GM23338 (cell line): ENCODE measurements at regions not wholly inside any gene's neighbourhood (a gene's known extent, or its start where the extent isn't known, plus 50 kb on each side); places are given as distances from the start of the nearest gene placed in this dataset.

Experiments
- ATAC-seq: fragments of 200-7000 bp; cut with Tn5 transposase; 3 replicates; pipeline ENCODE4 v1.9.1; 2020
- DNase-seq: peaks from one replicate; pipeline ENCODE4 v3.0.0-alpha.2; 2015; ENCODE audit warnings: low spot score
- H2AFZ ChIP-seq: fragments of 200-600 bp; sonication (generic); 2 replicates; pipeline ENCODE4 v1.8.0; 2016; ENCODE audit warnings: antibody characterized with exemption, mild to moderate bottlenecking, moderate library complexity
- H3F3A ChIP-seq: fragments of 200-600 bp; sonication (generic); replicated peaks from 2 replicates; pipeline ENCODE4 v1.8.0; 2017; ENCODE audit warnings: antibody characterized with exemption, mixed run types, low read depth
- H3K27ac ChIP-seq: fragments of 200-600 bp; sonication (generic); 2 replicates; pipeline ENCODE4 v1.6.1; 2016; ENCODE audit warnings: low read depth
- H3K27me3 ChIP-seq: fragments of 200-600 bp; sonication (generic); 2 replicates; pipeline ENCODE4 v1.8.0; 2016; ENCODE audit warnings: mild to moderate bottlenecking, mixed run types, moderate library complexity; ENCODE audit not compliant: insufficient read depth
- H3K36me3 ChIP-seq: fragments of 200-600 bp; sonication (generic); 2 replicates; pipeline ENCODE4 v1.8.0; 2016; ENCODE audit warnings: mild to moderate bottlenecking; ENCODE audit not compliant: insufficient read depth
- H3K4me1 ChIP-seq: fragments of 200-600 bp; sonication (generic); 2 replicates; pipeline ENCODE4 v1.8.0; 2016; ENCODE audit warnings: mild to moderate bottlenecking, moderate library complexity; ENCODE audit not compliant: insufficient read depth
- H3K4me2 ChIP-seq: fragments of 200-600 bp; sonication (generic); 2 replicates; pipeline ENCODE4 v1.7.1; 2017; ENCODE audit warnings: mixed run types
- H3K4me3 ChIP-seq: fragments of 200-600 bp; sonication (generic); 2 replicates; pipeline ENCODE4 v1.6.1; 2016; ENCODE audit warnings: mixed run types
- H3K79me2 ChIP-seq: fragments of 200-600 bp; sonication (generic); replicated peaks from 2 replicates; pipeline ENCODE4 v1.8.0; 2017; ENCODE audit warnings: mild to moderate bottlenecking; ENCODE audit not compliant: insufficient read depth
- H3K9me2 ChIP-seq: fragments of 200-600 bp; sonication (generic); 2 replicates; pipeline ENCODE4 v1.8.0; 2017; ENCODE audit not compliant: insufficient read depth
- H4K20me1 ChIP-seq: fragments of 200-600 bp; sonication (generic); replicated peaks from 2 replicates; pipeline ENCODE4 v1.8.0; 2017; ENCODE audit warnings: mild to moderate bottlenecking; ENCODE audit not compliant: insufficient read depth
- H3K27ac Mint-ChIP-seq: 2 replicates; pipeline ENCODE4 v1.8.0; 2020; ENCODE audit warnings: inconsistent platforms, mild to moderate bottlenecking, moderate library complexity, mixed read lengths
- H3K27me3 Mint-ChIP-seq: 3 replicates; pipeline ENCODE4 v1.8.0; 2022; ENCODE audit warnings: low read depth, mild to moderate bottlenecking, moderate library complexity, mixed read lengths, inconsistent platforms; ENCODE audit not compliant: insufficient read depth, poor library complexity
- H3K36me3 Mint-ChIP-seq: 3 replicates; pipeline ENCODE4 v1.8.0; 2021; ENCODE audit warnings: low read depth, mild to moderate bottlenecking, inconsistent platforms, moderate library complexity, mixed read lengths
- H3K4me1 Mint-ChIP-seq: 3 replicates; pipeline ENCODE4 v1.8.0; 2020; ENCODE audit warnings: mild to moderate bottlenecking, inconsistent platforms, mixed read lengths
- H3K4me3 Mint-ChIP-seq: 3 replicates; pipeline ENCODE4 v1.8.0; 2021; ENCODE audit warnings: moderate library complexity, mild to moderate bottlenecking, inconsistent platforms, mixed read lengths
- H3K9me3 Mint-ChIP-seq: 3 replicates; pipeline ENCODE4 v1.8.0; 2020; ENCODE audit warnings: moderate library complexity, mild to moderate bottlenecking, inconsistent platforms, mixed read lengths
- CTCF ChIP-seq, 2 experiments: fragments of 200-600 bp in 1 of 2; sonication (generic) in 1 of 2; conservative IDR thresholded peaks; 2 replicates each; pipeline versions ENCODE4 v1.5.1 to v1.6.1; 2016 to 2017; ENCODE audit warnings: antibody characterized with exemption in 2 of 2, low read depth in 2 of 2, mild to moderate bottlenecking in 2 of 2, moderate library complexity in 1 of 2
- ETS1 ChIP-seq: IDR thresholded peaks from 2 replicates; pipeline ENCODE4 v1.6.1; 2016; ENCODE audit warnings: antibody characterized with exemption
- EZH2phosphoT487 ChIP-seq: fragments of 200-600 bp; sonication (generic); IDR thresholded peaks from one replicate; pipeline ENCODE4 v1.8.1; 2018; ENCODE audit warnings: antibody characterized with exemption; ENCODE audit not compliant: unreplicated experiment
- JUNB ChIP-seq: IDR thresholded peaks from one replicate; pipeline ENCODE4 v1.6.1; 2016; ENCODE audit warnings: antibody characterized with exemption; ENCODE audit not compliant: unreplicated experiment
- NANOG ChIP-seq: IDR thresholded peaks from 2 replicates; pipeline ENCODE4 v1.6.1; 2016; ENCODE audit warnings: antibody characterized with exemption, borderline replicate concordance
- POLR2AphosphoS5 ChIP-seq: IDR thresholded peaks from 2 replicates; pipeline ENCODE4 v1.6.1; 2016; ENCODE audit warnings: antibody characterized with exemption, low read depth
- REST ChIP-seq: IDR thresholded peaks from one replicate; pipeline ENCODE4 v1.6.1; 2018; ENCODE audit warnings: antibody characterized with exemption; ENCODE audit not compliant: unreplicated experiment
- ZNF114 ChIP-seq: fragments of 250-450 bp; sonication (Bioruptor Pico); IDR thresholded peaks from 2 replicates; pipeline ENCODE4 v1.5.0; 2020; ENCODE audit warnings: mild to moderate bottlenecking, moderate library complexity

- TF ChIP-seq REST, result no peak
- no peak for TF ChIP-seq ZNF114 (CRISPR knock-in tag)
- no peak for TF ChIP-seq CTCF (conservative IDR thresholded peaks at IDR 0.05; ENCODE audit: low read depth in 2 of 2)
- no peak for TF ChIP-seq EZH2phosphoT487
- TF ChIP-seq POLR2AphosphoS5, result no peak
- no peak for TF ChIP-seq NANOG
- TF ChIP-seq JUNB, result no peak
- no peak for TF ChIP-seq ETS1
These were observed 202.1 kb downstream of the OR13H1 start (continued) for GRCh38 chrX:131745942-131746489.

- no peak overlapping the region for H2AFZ ChIP-seq
- DNase-seq, result no peak
These were observed 202.7 kb downstream of the OR13H1 start for GRCh38 chrX:131746491-131746968.

More at GRCh38 chrX:131746491-131746968, 202.7 kb downstream of the OR13H1 start:
- no peaks in the 10 kb centered on the region for H3K27me3 ChIP-seq
- H3K4me1 ChIP-seq, result no peaks in the 10 kb centered on the region
- no peak for ATAC-seq
- no peaks in the 10 kb centered on the region for H3K79me2 ChIP-seq
- no peaks in the 10 kb centered on the region for H4K20me1 ChIP-seq
- Mint-ChIP-seq H3K4me3 (no peak overlapping the region), H3K27ac (no peak overlapping the region), H3K9me3 (no peaks in the 10 kb centered on the region; the same call in 2 of the 3 replicates), H3K4me1 (no peaks in the 10 kb centered on the region), H3K36me3 (peaks cover 85% of the 10 kb centered on the region), H3K27me3 (no peaks in the 10 kb centered on the region)
- peaks cover 16% of the 10 kb centered on the region for H3K36me3 ChIP-seq
- no peaks in the 10 kb centered on the region for H3F3A ChIP-seq
- no peak overlapping the region for H3K4me3 ChIP-seq
- H3K4me2 ChIP-seq, result no peak overlapping the region
- no peak for TF ChIP-seq REST
- peak in 1 of 2 experiments; percentile 12; a peak in 1 of 4 replicates for TF ChIP-seq CTCF (conservative IDR thresholded peaks at IDR 0.05; ENCODE audit: low read depth in 2 of 2)
- H3K27ac ChIP-seq, result no peak overlapping the region
- no peaks in the 10 kb centered on the region for H3K9me2 ChIP-seq
